NCI-H524 treated with DMSO at 0.1 percent for 48 hours (cell line): ENCODE measurements at regions not wholly inside any gene's neighbourhood (a gene's known extent, or its start where the extent isn't known, plus 50 kb on each side); places are given as distances from the start of the nearest gene placed in this dataset.

Experiments
- DNase-seq: peaks from one replicate; lab custom pipeline; 2025; lab: John Stamatoyannopoulos, UW

GRCh38 chr11:113554526-113554925 is 79.3 kb upstream of the DRD2 start:
- peak; percentile 89 for DNase-seq

- peak; percentile 85 for DNase-seq
These were observed 78.7 kb upstream of the DRD2 start for GRCh38 chr11:113553915-113554314.

- no peak for DNase-seq
These were observed 78.0 kb upstream of the DRD2 start for GRCh38 chr11:113553235-113553634.

- no peak for DNase-seq
These were observed 77.1 kb upstream of the DRD2 start for GRCh38 chr11:113552271-113552670.

- no peak for DNase-seq
These were observed 76.4 kb upstream of the DRD2 start for GRCh38 chr11:113551645-113552044.

GRCh38 chr11:113549611-113550578 is 74.7 kb upstream of the DRD2 start:
- peak; percentile 58 for DNase-seq

- DNase-seq, result no peak
These were observed 73.9 kb upstream of the DRD2 start for GRCh38 chr11:113549061-113549460.

- no peak for DNase-seq
These were observed 72.5 kb upstream of the DRD2 start for GRCh38 chr11:113547739-113548138.

- DNase-seq, result no peak
These were observed 71.7 kb upstream of the DRD2 start for GRCh38 chr11:113546757-113547507.

- DNase-seq, result no peak
These were observed 67.2 kb upstream of the DRD2 start for GRCh38 chr11:113542420-113542819.

- no peak for DNase-seq
These were observed 65.5 kb upstream of the DRD2 start for GRCh38 chr11:113540416-113541330.

- no peak for DNase-seq
These were observed 63.5 kb upstream of the DRD2 start for GRCh38 chr11:113538451-113539412.

- no peak for DNase-seq
These were observed 59.4 kb upstream of the DRD2 start for GRCh38 chr11:113534625-113535024.

GRCh38 chr11:113533425-113533698 is 58.2 kb upstream of the DRD2 start:
- no peak for DNase-seq

GRCh38 chr11:113532697-113533424 is 57.7 kb upstream of the DRD2 start:
- no peak for DNase-seq

- DNase-seq, result peak; percentile 36
These were observed 56.6 kb upstream of the DRD2 start for GRCh38 chr11:113531575-113532451.

GRCh38 chr11:113531083-113531482 is 55.9 kb upstream of the DRD2 start:
- no peak for DNase-seq

- peak; percentile 94 for DNase-seq
These were observed 54.4 kb upstream of the DRD2 start for GRCh38 chr11:113529606-113530005.

GRCh38 chr11:113528982-113529381 is 53.8 kb upstream of the DRD2 start:
- DNase-seq, result no peak
